Tibial nerve (tissue), 4 donors: ENCODE measurements at regions not wholly inside any gene's neighbourhood (a gene's known extent, or its start where the extent isn't known, plus 50 kb on each side); places are given as distances from the start of the nearest gene placed in this dataset.

Experiments
- DNase-seq, 2 donors: peaks; one replicate each; pipeline ENCODE4 v3.0.0-alpha.2; 2019; ENCODE audit warnings: low spot score in 2 of 2
- H3K27ac ChIP-seq, 4 donors: fragments of 200-600 bp; sonication (generic) in 3 of 4; one replicate each; pipeline ENCODE4 v1.5.1; 2017 to 2019; ENCODE audit warnings: mild to moderate bottlenecking in 1 of 4
- H3K27me3 ChIP-seq, 2 donors: fragments of 200-600 bp; sonication (generic) in 1 of 2; one replicate each; pipeline versions ENCODE4 v1.5.1 to v1.6.0; 2017 to 2019
- H3K36me3 ChIP-seq, 3 donors: fragments of 200-600 bp; sonication (generic); one replicate each; pipeline ENCODE4 v1.5.1; 2018 to 2019
- H3K4me1 ChIP-seq, 4 donors: fragments of 200-600 bp; sonication (generic) in 3 of 4; one replicate each; pipeline ENCODE4 v1.5.1; 2017 to 2019
- H3K4me3 ChIP-seq, 4 donors: fragments of 200-600 bp; sonication (generic) in 3 of 4; one replicate each; pipeline ENCODE4 v1.5.1; 2017 to 2019; ENCODE audit warnings: mild to moderate bottlenecking in 1 of 4, moderate library complexity in 1 of 4
- H3K9me3 ChIP-seq, 4 donors: fragments of 200-600 bp; sonication (generic) in 3 of 4; one replicate each; pipeline ENCODE4 v1.5.1; 2017 to 2019
- EP300 ChIP-seq, 2 donors: sonication (generic); formaldehyde crosslinking; IDR thresholded peaks; one replicate each; pipeline ENCODE4 v1.6.1; 2017; ENCODE audit warnings: antibody characterized with exemption in 2 of 2, mild to moderate bottlenecking in 1 of 2
- POLR2A ChIP-seq, 2 donors: fragments of 450-650 bp; IDR thresholded peaks; one replicate each; pipeline ENCODE4 v1.6.1; 2017; ENCODE audit warnings: antibody characterized with exemption in 2 of 2, mild to moderate bottlenecking in 2 of 2, moderate library complexity in 2 of 2
- WGBS, 2 donors: methylation state at CpG; one replicate each; pipeline ENCODE4 v1.1.5; 2018; 5-methylcytosine and 5-hydroxymethylcytosine counted together
- TF ChIP-seq, protein P1 (sequence below), 5 experiments: fragments of 200-600 bp in 3 of 5; fragments of 450-650 bp in 2 of 5; sonication (generic) in 3 of 5; IDR thresholded peaks; one replicate each; pipeline ENCODE4 v1.5.1; 2016 to 2019; ENCODE audit warnings: antibody characterized with exemption in 5 of 5, mild to moderate bottlenecking in 3 of 5, moderate library complexity in 2 of 5

DNA sequence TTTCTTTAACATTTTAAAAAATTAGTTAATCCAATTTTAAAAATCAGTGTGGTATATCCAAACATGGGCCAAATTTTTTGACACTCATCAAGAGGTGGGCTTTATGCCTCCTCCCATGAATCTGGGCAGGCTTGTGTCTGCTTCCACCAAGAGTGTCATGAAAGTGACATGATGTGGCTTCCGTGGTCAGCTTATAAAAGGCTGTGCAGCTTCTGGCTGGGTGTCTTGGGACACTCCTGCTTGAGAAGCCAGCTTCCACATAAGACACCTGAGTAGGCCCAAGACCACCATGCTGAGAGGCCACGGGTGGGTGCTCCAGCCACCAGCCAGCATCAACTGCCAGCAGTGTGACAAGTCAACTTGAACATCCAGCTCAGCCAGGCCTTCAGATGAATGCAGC, 74.3 kb upstream of the RUNX3 start:
- TF ChIP-seq, protein P1, sequence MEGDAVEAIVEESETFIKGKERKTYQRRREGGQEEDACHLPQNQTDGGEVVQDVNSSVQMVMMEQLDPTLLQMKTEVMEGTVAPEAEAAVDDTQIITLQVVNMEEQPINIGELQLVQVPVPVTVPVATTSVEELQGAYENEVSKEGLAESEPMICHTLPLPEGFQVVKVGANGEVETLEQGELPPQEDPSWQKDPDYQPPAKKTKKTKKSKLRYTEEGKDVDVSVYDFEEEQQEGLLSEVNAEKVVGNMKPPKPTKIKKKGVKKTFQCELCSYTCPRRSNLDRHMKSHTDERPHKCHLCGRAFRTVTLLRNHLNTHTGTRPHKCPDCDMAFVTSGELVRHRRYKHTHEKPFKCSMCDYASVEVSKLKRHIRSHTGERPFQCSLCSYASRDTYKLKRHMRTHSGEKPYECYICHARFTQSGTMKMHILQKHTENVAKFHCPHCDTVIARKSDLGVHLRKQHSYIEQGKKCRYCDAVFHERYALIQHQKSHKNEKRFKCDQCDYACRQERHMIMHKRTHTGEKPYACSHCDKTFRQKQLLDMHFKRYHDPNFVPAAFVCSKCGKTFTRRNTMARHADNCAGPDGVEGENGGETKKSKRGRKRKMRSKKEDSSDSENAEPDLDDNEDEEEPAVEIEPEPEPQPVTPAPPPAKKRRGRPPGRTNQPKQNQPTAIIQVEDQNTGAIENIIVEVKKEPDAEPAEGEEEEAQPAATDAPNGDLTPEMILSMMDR (IDR thresholded peaks at IDR 0.05): no peak
- TF ChIP-seq EP300 (IDR thresholded peaks at IDR 0.05): no peak
- no peak for TF ChIP-seq POLR2A (IDR thresholded peaks at IDR 0.05)
- Histone ChIP-seq H3K9me3 (no peaks in the 10 kb centered on the region), H3K4me1 (peaks cover 0 to 13% (median 0%) of the 10 kb centered on the region in 4 donors), H3K36me3 (no peaks in the 10 kb centered on the region), H3K27ac (no peak overlapping the region), H3K4me3 (no peak overlapping the region), H3K27me3 (peaks cover 0 to 35% of the 10 kb centered on the region in 2 donors)
- 57 to 94% methylated on average over 2 of the region's 2 CpGs for WGBS, 2 donors
- DNase-seq: no peak

DNA sequence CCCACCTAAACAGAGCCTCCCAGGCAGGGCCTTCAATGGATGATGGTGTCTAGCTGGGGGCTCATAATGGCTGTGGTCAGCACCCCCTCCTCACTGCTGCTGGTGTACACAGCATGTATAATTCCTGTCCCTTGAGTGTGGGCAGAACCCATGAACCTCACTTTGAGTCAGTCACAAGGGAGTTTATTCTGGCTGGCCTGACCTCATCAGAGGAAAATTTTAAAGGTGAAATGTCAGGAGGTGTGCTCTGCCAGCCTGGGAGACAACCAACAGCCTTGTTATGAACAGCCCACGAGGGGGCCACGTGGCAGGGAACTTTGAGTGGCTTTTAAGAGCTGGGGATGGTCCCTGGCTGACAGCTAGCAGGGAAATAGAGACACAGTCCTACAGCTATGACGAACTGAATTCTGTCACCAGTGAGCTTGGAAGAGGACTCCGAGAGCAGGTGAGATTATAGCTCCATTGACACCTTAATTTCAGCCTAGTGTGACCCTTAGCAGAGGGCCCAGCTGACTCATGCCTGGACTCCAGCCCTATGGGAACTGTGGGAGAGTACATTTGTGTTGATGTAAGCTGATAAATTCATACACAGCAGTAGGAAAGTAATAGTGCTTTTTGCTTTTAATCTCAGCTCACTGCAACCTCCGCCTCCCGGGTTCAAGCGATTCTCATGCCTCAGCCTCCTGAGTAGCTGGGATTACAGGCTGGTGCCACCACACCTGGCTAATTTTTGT, 73.5 kb upstream of the RUNX3 start:
- Histone ChIP-seq H3K4me1 (peaks cover 0 to 13% (median 0%) of the 10 kb centered on the region in 4 donors), H3K27me3 (peaks cover 0 to 30% of the 10 kb centered on the region in 2 donors), H3K9me3 (no peaks in the 10 kb centered on the region), H3K36me3 (no peaks in the 10 kb centered on the region), H3K4me3 (no peak overlapping the region), H3K27ac (no peak overlapping the region)
- no peak for DNase-seq
- no peak for TF ChIP-seq EP300 (IDR thresholded peaks at IDR 0.05)
- TF ChIP-seq, protein P1 (IDR thresholded peaks at IDR 0.05): no peak
- TF ChIP-seq POLR2A (IDR thresholded peaks at IDR 0.05): no peak
- WGBS, 2 donors: 82 to 84% methylated on average over 7 of the region's 7 CpGs

DNA sequence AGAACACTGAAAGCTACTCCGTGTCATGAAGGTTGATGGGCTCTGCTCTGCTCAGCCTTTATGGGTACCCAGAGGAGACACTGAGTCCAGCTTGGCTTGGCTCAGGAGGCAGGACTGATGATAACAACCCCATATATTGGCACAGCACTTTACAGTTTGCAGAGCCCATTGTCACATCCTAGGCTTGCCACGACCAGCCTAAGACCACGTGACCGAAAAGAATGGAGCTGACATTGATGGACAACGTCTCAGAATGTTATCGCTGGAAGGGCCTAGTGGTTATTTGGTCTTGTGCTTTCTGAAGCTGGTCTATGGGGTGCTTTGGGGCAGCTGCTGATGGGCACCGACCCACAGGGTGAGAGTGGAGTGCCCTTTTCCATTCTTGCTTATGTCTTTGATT, 72.9 kb upstream of the RUNX3 start:
- TF ChIP-seq EP300 (IDR thresholded peaks at IDR 0.05): no peak
- TF ChIP-seq POLR2A (IDR thresholded peaks at IDR 0.05): no peak
- TF ChIP-seq, protein P1 (IDR thresholded peaks at IDR 0.05): no peak
- Histone ChIP-seq H3K27me3 (peaks cover 0 to 29% of the 10 kb centered on the region in 2 donors), H3K4me3 (no peak overlapping the region), H3K27ac (no peak overlapping the region), H3K36me3 (no peaks in the 10 kb centered on the region), H3K4me1 (peaks cover 0 to 13% (median 0%) of the 10 kb centered on the region in 4 donors), H3K9me3 (no peaks in the 10 kb centered on the region)
- 82 to 97% methylated on average over 7 of the region's 7 CpGs for WGBS, 2 donors
- no peak for DNase-seq

DNA sequence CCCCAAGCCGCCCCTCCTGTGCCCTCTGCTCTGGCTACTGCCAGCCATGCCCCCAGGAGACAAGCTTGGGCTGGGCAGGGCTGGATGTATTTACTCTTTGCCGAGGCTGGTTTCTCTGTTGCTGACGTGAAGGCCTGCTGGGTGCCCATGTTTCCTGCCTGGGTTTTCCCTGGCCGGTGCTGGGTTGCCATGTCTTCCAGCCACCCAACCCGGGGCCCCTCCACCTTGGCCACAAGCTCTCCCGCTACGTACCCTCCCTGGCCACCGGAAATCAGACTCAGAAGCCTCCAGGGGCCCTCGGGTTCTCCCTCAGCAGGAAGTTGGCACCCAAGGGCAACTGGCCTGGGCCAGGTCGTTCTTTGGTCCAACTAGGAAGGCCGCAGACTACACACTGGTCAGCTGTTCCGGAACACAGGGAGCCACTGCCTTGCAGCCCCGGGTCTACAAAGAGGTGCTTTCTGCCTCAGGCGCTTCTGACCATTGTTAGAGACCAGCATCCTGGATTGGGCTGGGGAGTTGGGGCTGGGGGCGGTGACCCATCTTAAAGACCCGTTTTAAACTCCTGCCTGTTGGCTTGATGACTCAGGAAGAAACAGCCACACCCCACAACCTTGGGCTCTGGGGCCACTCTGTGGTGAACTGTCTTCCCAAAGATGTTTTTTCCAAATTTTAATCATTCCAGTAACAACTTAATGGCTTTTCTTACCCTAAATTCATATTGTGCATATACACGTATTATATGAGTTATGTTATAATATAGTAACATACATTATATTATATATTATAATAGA, 71.2 kb upstream of the RUNX3 start:
- Histone ChIP-seq H3K4me3 (no peak overlapping the region), H3K27ac (no peak overlapping the region), H3K27me3 (peaks cover 0 to 13% of the 10 kb centered on the region in 2 donors), H3K36me3 (no peaks in the 10 kb centered on the region), H3K4me1 (no peaks in the 10 kb centered on the region), H3K9me3 (no peaks in the 10 kb centered on the region)
- no peak for DNase-seq
- WGBS, 2 donors: 72 to 77% methylated on average over 16 to 17 of the region's 17 CpGs
- TF ChIP-seq POLR2A (IDR thresholded peaks at IDR 0.05): no peak
- no peak for TF ChIP-seq EP300 (IDR thresholded peaks at IDR 0.05)
- TF ChIP-seq, protein P1 (IDR thresholded peaks at IDR 0.05): no peak

DNA sequence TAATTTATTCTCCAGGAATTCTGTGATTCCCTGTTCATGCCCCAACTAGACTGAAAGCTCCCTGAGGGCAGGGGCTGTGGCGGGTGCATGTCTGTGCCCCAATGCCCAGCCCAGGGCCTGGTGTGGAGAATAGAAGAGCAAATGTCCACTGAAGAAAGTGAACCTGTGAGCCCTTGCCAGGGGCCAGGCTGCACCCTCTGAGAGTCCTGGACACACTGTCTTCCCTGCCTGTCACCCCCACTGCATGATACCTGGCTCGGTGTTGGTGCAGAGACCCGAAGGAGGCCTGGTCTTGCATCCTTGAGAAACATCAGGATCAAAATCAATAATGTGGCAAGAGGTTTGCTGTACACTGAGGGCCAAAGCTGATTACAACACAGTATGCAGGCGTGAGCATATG, 69.8 kb upstream of the RUNX3 start:
- DNase-seq: no peak
- TF ChIP-seq EP300 (IDR thresholded peaks at IDR 0.05): no peak
- TF ChIP-seq, protein P1 (IDR thresholded peaks at IDR 0.05): no peak
- no peak for TF ChIP-seq POLR2A (IDR thresholded peaks at IDR 0.05)
- no peaks in the 10 kb centered on the region for H3K9me3 ChIP-seq
- no peak overlapping the region for H3K4me3 ChIP-seq
- H3K36me3 ChIP-seq: no peaks in the 10 kb centered on the region
- no peak overlapping the region for H3K27ac ChIP-seq
- WGBS, 2 donors: 84 to 94% methylated on average over 4 of the region's 4 CpGs
- no peaks in the 10 kb centered on the region for H3K4me1 ChIP-seq
- H3K27me3 ChIP-seq: no peaks in the 10 kb centered on the region
